ENCODE measurements at regions not wholly inside any gene's neighbourhood (a gene's known extent, or its start where the extent isn't known, plus 50 kb on each side); places are given as distances from the start of the nearest gene placed in this dataset.

- TF ChIP-seq, protein P1, sequence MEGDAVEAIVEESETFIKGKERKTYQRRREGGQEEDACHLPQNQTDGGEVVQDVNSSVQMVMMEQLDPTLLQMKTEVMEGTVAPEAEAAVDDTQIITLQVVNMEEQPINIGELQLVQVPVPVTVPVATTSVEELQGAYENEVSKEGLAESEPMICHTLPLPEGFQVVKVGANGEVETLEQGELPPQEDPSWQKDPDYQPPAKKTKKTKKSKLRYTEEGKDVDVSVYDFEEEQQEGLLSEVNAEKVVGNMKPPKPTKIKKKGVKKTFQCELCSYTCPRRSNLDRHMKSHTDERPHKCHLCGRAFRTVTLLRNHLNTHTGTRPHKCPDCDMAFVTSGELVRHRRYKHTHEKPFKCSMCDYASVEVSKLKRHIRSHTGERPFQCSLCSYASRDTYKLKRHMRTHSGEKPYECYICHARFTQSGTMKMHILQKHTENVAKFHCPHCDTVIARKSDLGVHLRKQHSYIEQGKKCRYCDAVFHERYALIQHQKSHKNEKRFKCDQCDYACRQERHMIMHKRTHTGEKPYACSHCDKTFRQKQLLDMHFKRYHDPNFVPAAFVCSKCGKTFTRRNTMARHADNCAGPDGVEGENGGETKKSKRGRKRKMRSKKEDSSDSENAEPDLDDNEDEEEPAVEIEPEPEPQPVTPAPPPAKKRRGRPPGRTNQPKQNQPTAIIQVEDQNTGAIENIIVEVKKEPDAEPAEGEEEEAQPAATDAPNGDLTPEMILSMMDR (IDR thresholded peaks at IDR 0.05), result no peak
- no peak for TF ChIP-seq POLR2AphosphoS5 (IDR thresholded peaks at IDR 0.05)
These were observed 125.2 kb downstream of the BMP15 start for GRCh38 chrX:51035746-51036145.

All from breast epithelium (tissue), 3 donors.